GM12878 (cell line): ENCODE measurements at regions not wholly inside any gene's neighbourhood (a gene's known extent, or its start where the extent isn't known, plus 50 kb on each side); places are given as distances from the start of the nearest gene placed in this dataset.

Experiments used
- ATAC-seq: fragments of 200-7000 bp; cut with Tn5 transposase; 3 replicates; pipeline ENCODE4 v1.9.1; 2020; ENCODE audit warnings: mild to moderate bottlenecking, moderate library complexity
- BruUV-seq: library from RNA; stranded (reverse); fragments of 400-500 nt; replicated peaks from 2 replicates; lab custom pipeline; 2021; lab: Mats Ljungman, UMichigan
- CTCF ChIA-PET: fragments of 300-600 bp; sonication (Branson Sonifier 250); formaldehyde crosslinking; extraction: SDS; loops from one replicate; lab custom pipeline; 2021; ENCODE audit warnings: inconsistent platforms; lab: Yijun Ruan, JAX
- POLR2A ChIA-PET: fragments of 350-600 bp; formaldehyde crosslinking; extraction: SDS; loops from one replicate; lab custom pipeline; 2021; ENCODE audit warnings: inconsistent platforms; lab: Charles Lee
- RAD21 ChIA-PET: fragments of 300-600 bp; sonication (Branson Sonifier 250); formaldehyde crosslinking; loops from one replicate; lab custom pipeline; 2023; ENCODE audit warnings: antibody characterized with exemption; ENCODE audit not compliant: unreplicated experiment; lab: Charles Lee
- SMC1A ChIA-PET: fragments of 300-600 bp; sonication (Branson Sonifier 250); formaldehyde crosslinking; loops from one replicate; lab custom pipeline; 2023; ENCODE audit not compliant: unreplicated experiment, uncharacterized antibody; lab: Charles Lee
- DNase-seq: peaks from one replicate; pipeline ENCODE4 v3.0.0-alpha.2; 2011; ENCODE audit warnings: low read depth, low spot score
- FAIRE-seq: peaks from 3 replicates; lab custom pipeline; 2011; peaks lifted over from hg19 to GRCh38; lab: Jason Lieb, UNC
- H2AFZ ChIP-seq: 2 replicates; pipeline ENCODE4 v1.6.0; 2011; ENCODE audit warnings: low read depth, low read length, control low read depth; ENCODE audit not compliant: control insufficient read depth
- H3K27ac ChIP-seq: 2 replicates; pipeline ENCODE4 v1.5.1; 2011; ENCODE audit warnings: control low read depth; ENCODE audit not compliant: control insufficient read depth, insufficient read depth
- H3K27me3 ChIP-seq, 2 experiments: replicated peaks in 1 of 2; 2 replicates each; pipeline versions ENCODE4 v1.6.0 to v1.6.1; 2011; ENCODE audit warnings: low read length in 1 of 2; ENCODE audit not compliant: control insufficient read depth in 2 of 2, insufficient read depth in 2 of 2
- H3K36me3 ChIP-seq, 2 experiments: 2 replicates each; pipeline ENCODE4 v1.5.1; 2011; ENCODE audit warnings: low read length in 1 of 2; ENCODE audit not compliant: control insufficient read depth in 2 of 2, insufficient read depth in 2 of 2
- H3K4me1 ChIP-seq: 2 replicates; pipeline ENCODE4 v1.6.1; 2011; ENCODE audit warnings: mild to moderate bottlenecking, low read length, moderate library complexity, mixed read lengths; ENCODE audit not compliant: control insufficient read depth, insufficient read depth
- H3K4me2 ChIP-seq: 2 replicates; pipeline ENCODE4 v1.6.0; 2011; ENCODE audit warnings: control low read depth; ENCODE audit not compliant: control insufficient read depth, insufficient read depth
- H3K4me3 ChIP-seq: fragments of 200-600 bp; sonication (generic); 2 replicates; pipeline ENCODE4 v1.5.1; 2016
- H3K79me2 ChIP-seq: 2 replicates; pipeline ENCODE4 v1.6.0; 2011; ENCODE audit warnings: low read length; ENCODE audit not compliant: control insufficient read depth, insufficient read depth
- H3K9ac ChIP-seq: 2 replicates; pipeline ENCODE4 v1.8.0; 2011; ENCODE audit warnings: low read length, control low read depth, mixed read lengths; ENCODE audit not compliant: control insufficient read depth, insufficient read depth
- H3K9me3 ChIP-seq: replicated peaks from 3 replicates; pipeline ENCODE4 v1.5.1; 2011; ENCODE audit warnings: mild to moderate bottlenecking, low read length; ENCODE audit not compliant: control insufficient read depth, insufficient read depth
- H4K20me1 ChIP-seq: 2 replicates; pipeline ENCODE4 v1.6.0; 2011; ENCODE audit not compliant: control insufficient read depth, insufficient read depth
- ASH2L ChIP-seq: fragments of 300-600, 200-600 bp; sonication (generic); IDR thresholded peaks from 2 replicates; pipeline ENCODE4 v1.6.1; 2017; ENCODE audit warnings: low read depth, mild to moderate bottlenecking, borderline replicate concordance
- CEBPB ChIP-seq, 2 experiments: fragments of 150-350 bp in 1 of 2; IDR thresholded peaks; 2 replicates each; pipeline ENCODE4 v1.6.1; 2012 to 2014; ENCODE audit warnings: low read depth in 2 of 2, low read length in 2 of 2, borderline replicate concordance in 1 of 2, inconsistent platforms in 1 of 2
- CHD1 ChIP-seq: IDR thresholded peaks from 2 replicates; pipeline ENCODE4 v1.6.1; 2012; ENCODE audit warnings: low read depth, low read length, improper control_type of control experiment
- CREB1 ChIP-seq: IDR thresholded peaks from 2 replicates; pipeline ENCODE4 v1.6.1; 2012; ENCODE audit warnings: low read depth, mild to moderate bottlenecking, inconsistent platforms
- ETV6 ChIP-seq, 2 experiments: fragments of 450-650 bp in 1 of 2; IDR thresholded peaks in 1 of 2; conservative IDR thresholded peaks in 1 of 2; 2 replicates each; pipeline ENCODE4 v1.6.1; 2014; ENCODE audit warnings: antibody characterized with exemption in 1 of 2, borderline replicate concordance in 1 of 2, low read depth in 1 of 2, mild to moderate bottlenecking in 1 of 2, moderate library complexity in 1 of 2
- HDAC6 ChIP-seq: fragments of 200-600 bp; sonication (generic); IDR thresholded peaks from one replicate; pipeline ENCODE4 v1.8.0; 2017; ENCODE audit warnings: antibody characterized with exemption; ENCODE audit not compliant: unreplicated experiment
- IKZF1 ChIP-seq: fragments of 450-650 bp; conservative IDR thresholded peaks from 2 replicates; pipeline ENCODE4 v1.6.1; 2017; ENCODE audit warnings: antibody characterized with exemption, mild to moderate bottlenecking
- MLLT1 ChIP-seq: fragments of 450-650 bp; IDR thresholded peaks from 2 replicates; pipeline ENCODE4 v1.6.1; 2016; ENCODE audit warnings: mild to moderate bottlenecking
- NFYB ChIP-seq: IDR thresholded peaks from 2 replicates; pipeline ENCODE4 v1.6.1; 2011; ENCODE audit warnings: low read depth, mild to moderate bottlenecking, low read length, improper control_type of control experiment, moderate library complexity; ENCODE audit not compliant: insufficient read depth
- NKRF ChIP-seq: fragments of 450-650 bp; conservative IDR thresholded peaks from 2 replicates; pipeline ENCODE4 v1.6.1; 2017; ENCODE audit warnings: mild to moderate bottlenecking, moderate library complexity
- NR2C1 ChIP-seq: fragments of 450-650 bp; IDR thresholded peaks from 2 replicates; pipeline ENCODE4 v1.6.1; 2017; ENCODE audit warnings: antibody characterized with exemption, mild to moderate bottlenecking, moderate library complexity
- NR2F1 ChIP-seq: fragments of 450-650 bp; conservative IDR thresholded peaks from 2 replicates; pipeline ENCODE4 v1.6.1; 2017; ENCODE audit warnings: mild to moderate bottlenecking
- PRDM15 ChIP-seq: fragments of 450-650 bp; formaldehyde crosslinking; IDR thresholded peaks from 2 replicates; pipeline ENCODE4 v1.4.0; 2020; ENCODE audit warnings: mild to moderate bottlenecking, moderate library complexity
- SMC3 ChIP-seq: IDR thresholded peaks from 2 replicates; pipeline ENCODE4 v1.6.1; 2011; ENCODE audit warnings: low read length, improper control_type of control experiment, borderline replicate concordance
- SUZ12 ChIP-seq: fragments of 200-600 bp; sonication (generic); IDR thresholded peaks from one replicate; pipeline ENCODE4 v1.6.1; 2018; ENCODE audit warnings: antibody characterized with exemption, mild to moderate bottlenecking; ENCODE audit not compliant: unreplicated experiment
- TAF1 ChIP-seq: IDR thresholded peaks from 2 replicates; pipeline ENCODE4 v1.6.1; 2011; ENCODE audit warnings: mild to moderate bottlenecking, low read depth, low read length, borderline replicate concordance
- USF2 ChIP-seq: IDR thresholded peaks from 2 replicates; pipeline ENCODE4 v1.6.1; 2011; ENCODE audit warnings: low read depth, low read length, improper control_type of control experiment, borderline replicate concordance
- ZNF384 ChIP-seq: IDR thresholded peaks from 2 replicates; pipeline ENCODE4 v1.6.1; 2012; ENCODE audit warnings: low read depth, mild to moderate bottlenecking, low read length, improper control_type of control experiment, borderline replicate concordance
- WGBS: methylation state at CpG from one replicate; pipeline ENCODE4 v1.1.6; 2016; ENCODE audit warnings: low lambda C conversion rate; ENCODE audit not compliant: insufficient replicate concordance, insufficient coverage; ENCODE audit errors: missing lambda C conversion rate; 5-methylcytosine and 5-hydroxymethylcytosine counted together
- in situ Hi-C: fragments of 300-500 bp; cut with MboI; formaldehyde crosslinking; loops from 9 replicates; pipeline ENCODE4 v1.14.3; 2018; ENCODE audit warnings: mixed read lengths
- intact Hi-C: fragments of 100-400 bp; cut with micrococcal nuclease; formaldehyde crosslinking; loops from one replicate; pipeline ENCODE4 v1.14.2; 2022; ENCODE audit not compliant: unreplicated experiment

GRCh38 chr14:99028041-99028440 is 244.0 kb downstream of the BCL11B start:
- ChIA-PET POLR2A (no interaction called here), RAD21 (no interaction called here), SMC1A (no interaction called here), CTCF (no interaction called here)
- H3K36me3 ChIP-seq = no peaks in the 10 kb centered on the region
- BruUV-seq = no TSS peak
- 64% methylated on average over 6 of the region's 6 CpGs for WGBS
- intact Hi-C loops (no loop called here), in situ Hi-C loops (no loop called here)
- no peak for DNase-seq
- no peak overlapping the region for H3K9ac ChIP-seq
- no peak overlapping the region for H3K4me2 ChIP-seq
- no peak overlapping the region for H3K27ac ChIP-seq
- H3K4me3 ChIP-seq = no peak overlapping the region
- no peak overlapping the region for H2AFZ ChIP-seq
- H3K27me3 ChIP-seq = no peaks in the 10 kb centered on the region
- no peaks in the 10 kb centered on the region for H4K20me1 ChIP-seq
- FAIRE-seq = no peak
- no peak for ATAC-seq
- no peaks in the 10 kb centered on the region; the same call in 1 of the 3 replicates for H3K9me3 ChIP-seq
- no peaks in the 10 kb centered on the region for H3K79me2 ChIP-seq
- no peaks in the 10 kb centered on the region for H3K4me1 ChIP-seq
- TF ChIP-seq SUZ12 (no peak), ETV6 (conservative IDR thresholded peaks at IDR 0.05 in 1 of 2, IDR thresholded peaks at IDR 0.05 in 1 of 2; ENCODE audit: borderline replicate concordance in 1 of 2, low read depth in 1 of 2) (no peak), ASH2L (no peak), PRDM15 (CRISPR knock-in tag) (no peak), CEBPB (IDR thresholded peaks at IDR 0.05; ENCODE audit: borderline replicate concordance in 1 of 2, low read depth in 2 of 2, low read length in 2 of 2) (no peak), CHD1 (no peak), NKRF (no peak), TAF1 (no peak), NR2C1 (no peak), ZNF384 (no peak), CREB1 (no peak), SMC3 (no peak), NR2F1 (no peak), MLLT1 (no peak), USF2 (no peak), IKZF1 (no peak), NFYB (no peak), HDAC6 (no peak)
